ENCODE measurements at regions not wholly inside any gene's neighbourhood (a gene's known extent, or its start where the extent isn't known, plus 50 kb on each side); places are given as distances from the start of the nearest gene placed in this dataset.
"Not testable (repeated sequence)": the region's sequence is repeated elsewhere in the genome, so short reads cannot be mapped to it uniquely, and the experiment has no call there.

- no peak for DNase-seq (ENCODE audit: low read depth, low spot score)
Observed at GRCh38 chrX:34716302-34716701, 59.2 kb upstream of the TMEM47 start.

- DNase-seq (ENCODE audit: low read depth, low spot score), result peak; percentile 14
Observed at GRCh38 chrX:34734383-34734782, 77.3 kb upstream of the TMEM47 start.

GRCh38 chrX:34744521-34744920 is 87.4 kb upstream of the TMEM47 start:
- no peak for DNase-seq (ENCODE audit: low read depth, low spot score)

GRCh38 chrX:34749896-34750295 is 92.8 kb upstream of the TMEM47 start:
- DNase-seq (ENCODE audit: low read depth, low spot score), result no peak

GRCh38 chrX:34764852-34765361 is 107.8 kb upstream of the TMEM47 start:
- DNase-seq (ENCODE audit: low read depth, low spot score), result no peak

- DNase-seq (ENCODE audit: low read depth, low spot score), result no peak
Observed at GRCh38 chrX:34768290-34768689, 111.2 kb upstream of the TMEM47 start.

GRCh38 chrX:34770511-34770910 is 113.4 kb upstream of the TMEM47 start:
- DNase-seq (ENCODE audit: low read depth, low spot score), result no peak

GRCh38 chrX:34778916-34779315 is 121.8 kb upstream of the TMEM47 start:
- DNase-seq (ENCODE audit: low read depth, low spot score), result peak; percentile 58

GRCh38 chrX:34790026-34790425 is 132.9 kb upstream of the TMEM47 start:
- no peak for DNase-seq (ENCODE audit: low read depth, low spot score)

- no peak for DNase-seq (ENCODE audit: low read depth, low spot score)
Observed at GRCh38 chrX:34805951-34806350, 136.6 kb upstream of the FAM47B start.

GRCh38 chrX:34809096-34809495 is 133.5 kb upstream of the FAM47B start:
- no peak for DNase-seq (ENCODE audit: low read depth, low spot score)

GRCh38 chrX:34810364-34810763 is 132.2 kb upstream of the FAM47B start:
- peak; percentile 33 for DNase-seq (ENCODE audit: low read depth, low spot score)

- peak; percentile 20 for DNase-seq (ENCODE audit: low read depth, low spot score)
Observed at GRCh38 chrX:34810916-34811315, 131.7 kb upstream of the FAM47B start.

GRCh38 chrX:34813618-34814017 is 129.0 kb upstream of the FAM47B start:
- DNase-seq (ENCODE audit: low read depth, low spot score), result no peak

- DNase-seq (ENCODE audit: low read depth, low spot score), result no peak
Observed at GRCh38 chrX:34826964-34827363, 115.6 kb upstream of the FAM47B start.

GRCh38 chrX:34839451-34839850 is 103.1 kb upstream of the FAM47B start:
- DNase-seq (ENCODE audit: low read depth, low spot score), result no peak

- DNase-seq (ENCODE audit: low read depth, low spot score), result not testable (repeated sequence)
Observed at GRCh38 chrX:34841205-34841604, 101.4 kb upstream of the FAM47B start.

GRCh38 chrX:34848281-34848680 is 94.3 kb upstream of the FAM47B start:
- no peak for DNase-seq (ENCODE audit: low read depth, low spot score)

GRCh38 chrX:34849371-34849770 is 93.2 kb upstream of the FAM47B start:
- peak; percentile 4 for DNase-seq (ENCODE audit: low read depth, low spot score)

- no peak for DNase-seq (ENCODE audit: low read depth, low spot score)
Observed at GRCh38 chrX:34859191-34859590, 83.4 kb upstream of the FAM47B start.

GRCh38 chrX:34863906-34864305 is 78.7 kb upstream of the FAM47B start:
- DNase-seq (ENCODE audit: low read depth, low spot score), result no peak

GRCh38 chrX:34866646-34867045 is 76.0 kb upstream of the FAM47B start:
- no peak for DNase-seq (ENCODE audit: low read depth, low spot score)

- no peak for DNase-seq (ENCODE audit: low read depth, low spot score)
Observed at GRCh38 chrX:34868633-34869032, 74.0 kb upstream of the FAM47B start.

GRCh38 chrX:34873500-34874225 is 68.9 kb upstream of the FAM47B start:
- DNase-seq (ENCODE audit: low read depth, low spot score), result no peak
